GM18505 (cell line): ENCODE measurements at regions not wholly inside any gene's neighbourhood (a gene's known extent, or its start where the extent isn't known, plus 50 kb on each side); places are given as distances from the start of the nearest gene placed in this dataset.
"Not testable (repeated sequence)": the region's sequence is repeated elsewhere in the genome, so short reads cannot be mapped to it uniquely, and the experiment has no call there.

Source experiments
- ATAC-seq: cut with Tn5 transposase; IDR thresholded peaks from one replicate; pipeline ENCODE4 v1.9.1; 2021; ENCODE audit not compliant: unreplicated experiment
- POLR2A ChIP-seq: IDR thresholded peaks from 4 replicates; pipeline ENCODE4 v1.6.1; 2011; ENCODE audit warnings: borderline replicate concordance; ENCODE audit not compliant: insufficient read depth, insufficient read length; ENCODE audit errors: extremely low read depth

GRCh38 chr6:14889611-14890593 is 356.0 kb upstream of the JARID2 start:
- TF ChIP-seq POLR2A = no peak
- no peak for ATAC-seq

- not testable (repeated sequence) for ATAC-seq
Observed at GRCh38 chr6:14891820-14892375, 354.0 kb upstream of the JARID2 start.

- no peak for ATAC-seq
- no peak for TF ChIP-seq POLR2A
Observed at GRCh38 chr6:14894105-14894504, 351.8 kb upstream of the JARID2 start.

- TF ChIP-seq POLR2A = no peak
- ATAC-seq = no peak
Observed at GRCh38 chr6:14896475-14896874, 349.4 kb upstream of the JARID2 start.

- TF ChIP-seq POLR2A = no peak
- no peak for ATAC-seq
Observed at GRCh38 chr6:14897831-14898230, 348.0 kb upstream of the JARID2 start.

- ATAC-seq = not testable (repeated sequence)
Observed at GRCh38 chr6:14899441-14899840, 346.4 kb upstream of the JARID2 start.

- TF ChIP-seq POLR2A = no peak
- no peak for ATAC-seq
Observed at GRCh38 chr6:14900919-14901318, 344.9 kb upstream of the JARID2 start.

GRCh38 chr6:14903176-14904038 is 342.5 kb upstream of the JARID2 start:
- no peak for ATAC-seq

GRCh38 chr6:14905201-14905600 is 340.7 kb upstream of the JARID2 start:
- TF ChIP-seq POLR2A = no peak
- ATAC-seq = no peak

More at GRCh38 chr6:14903176-14904038, 342.5 kb upstream of the JARID2 start:
- TF ChIP-seq POLR2A = no peak

- TF ChIP-seq POLR2A = no peak
- ATAC-seq = no peak
Observed at GRCh38 chr6:14906621-14907020, 339.2 kb upstream of the JARID2 start.

- peak; percentile 91 for ATAC-seq
- TF ChIP-seq POLR2A = no peak
Observed at GRCh38 chr6:14910692-14911547, 334.9 kb upstream of the JARID2 start.

GRCh38 chr6:14912226-14912625 is 333.6 kb upstream of the JARID2 start:
- TF ChIP-seq POLR2A = no peak
- no peak for ATAC-seq

- TF ChIP-seq POLR2A = no peak
- ATAC-seq = no peak
Observed at GRCh38 chr6:14912706-14913105, 333.2 kb upstream of the JARID2 start.
